ENCODE measurements at regions not wholly inside any gene's neighbourhood (a gene's known extent, or its start where the extent isn't known, plus 50 kb on each side); places are given as distances from the start of the nearest gene placed in this dataset.

DNA sequence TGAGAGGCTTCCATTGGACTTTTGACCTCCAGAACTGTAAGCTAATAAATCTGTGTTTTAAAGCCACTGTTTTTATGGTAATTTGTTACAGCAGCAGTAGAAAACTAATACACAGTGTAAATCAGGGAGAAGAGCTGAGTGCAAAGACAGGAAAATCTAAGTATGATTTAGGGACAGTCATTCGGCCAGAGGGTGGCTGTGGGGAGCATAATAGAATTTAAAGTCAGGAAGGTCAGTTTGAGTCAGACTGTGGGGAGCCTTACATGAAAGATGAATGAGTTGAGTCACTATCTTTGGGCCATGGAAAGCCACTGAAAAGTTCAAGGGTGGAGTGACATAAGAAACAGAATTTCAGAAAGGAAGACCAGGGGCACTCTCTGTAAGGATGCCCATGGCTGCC, 52.4 kb upstream of the SSX2IP start:
- TF ChIP-seq CTCF (IDR thresholded peaks at IDR 0.05 in 8 of 11, conservative IDR thresholded peaks at IDR 0.05 in 3 of 11) (no peak), POLR2AphosphoS5 (IDR thresholded peaks at IDR 0.05) (no peak), POLR2A (IDR thresholded peaks at IDR 0.05) (no peak)
